GM12874 (cell line): ENCODE measurements at regions not wholly inside any gene's neighbourhood (a gene's known extent, or its start where the extent isn't known, plus 50 kb on each side); places are given as distances from the start of the nearest gene placed in this dataset.

Source experiments
- TF ChIP-seq, protein P1 (sequence below): IDR thresholded peaks from 2 replicates; pipeline ENCODE4 v1.5.1; 2011; ENCODE audit warnings: low read depth, mild to moderate bottlenecking, control low read depth, low read length, moderate library complexity; ENCODE audit not compliant: insufficient read depth

GRCh38 chr11:29844031-29844430 lies 172.8 kb downstream of the KCNA4 start:
- TF ChIP-seq, protein P1, sequence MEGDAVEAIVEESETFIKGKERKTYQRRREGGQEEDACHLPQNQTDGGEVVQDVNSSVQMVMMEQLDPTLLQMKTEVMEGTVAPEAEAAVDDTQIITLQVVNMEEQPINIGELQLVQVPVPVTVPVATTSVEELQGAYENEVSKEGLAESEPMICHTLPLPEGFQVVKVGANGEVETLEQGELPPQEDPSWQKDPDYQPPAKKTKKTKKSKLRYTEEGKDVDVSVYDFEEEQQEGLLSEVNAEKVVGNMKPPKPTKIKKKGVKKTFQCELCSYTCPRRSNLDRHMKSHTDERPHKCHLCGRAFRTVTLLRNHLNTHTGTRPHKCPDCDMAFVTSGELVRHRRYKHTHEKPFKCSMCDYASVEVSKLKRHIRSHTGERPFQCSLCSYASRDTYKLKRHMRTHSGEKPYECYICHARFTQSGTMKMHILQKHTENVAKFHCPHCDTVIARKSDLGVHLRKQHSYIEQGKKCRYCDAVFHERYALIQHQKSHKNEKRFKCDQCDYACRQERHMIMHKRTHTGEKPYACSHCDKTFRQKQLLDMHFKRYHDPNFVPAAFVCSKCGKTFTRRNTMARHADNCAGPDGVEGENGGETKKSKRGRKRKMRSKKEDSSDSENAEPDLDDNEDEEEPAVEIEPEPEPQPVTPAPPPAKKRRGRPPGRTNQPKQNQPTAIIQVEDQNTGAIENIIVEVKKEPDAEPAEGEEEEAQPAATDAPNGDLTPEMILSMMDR: no peak

DNA sequence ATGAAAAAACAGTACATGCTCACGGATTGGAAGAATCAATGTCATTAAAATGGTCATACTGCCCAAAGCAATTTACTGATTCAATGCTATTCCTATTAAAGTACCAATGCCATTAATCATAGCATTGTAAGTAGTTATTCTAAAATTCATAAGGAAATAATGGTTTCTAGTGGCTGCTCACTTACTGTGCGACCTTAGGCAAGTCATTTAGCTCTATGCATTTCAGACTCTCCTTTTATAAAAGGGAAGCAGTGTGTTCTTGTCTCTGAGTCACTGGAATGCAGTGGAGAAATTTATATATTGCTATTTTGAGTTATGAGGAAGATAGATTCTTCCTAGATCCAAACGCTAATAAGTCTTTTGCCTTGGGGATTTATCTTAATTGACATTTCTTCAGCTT lies 174.8 kb downstream of the KCNA4 start:
- TF ChIP-seq, protein P1: no peak

DNA sequence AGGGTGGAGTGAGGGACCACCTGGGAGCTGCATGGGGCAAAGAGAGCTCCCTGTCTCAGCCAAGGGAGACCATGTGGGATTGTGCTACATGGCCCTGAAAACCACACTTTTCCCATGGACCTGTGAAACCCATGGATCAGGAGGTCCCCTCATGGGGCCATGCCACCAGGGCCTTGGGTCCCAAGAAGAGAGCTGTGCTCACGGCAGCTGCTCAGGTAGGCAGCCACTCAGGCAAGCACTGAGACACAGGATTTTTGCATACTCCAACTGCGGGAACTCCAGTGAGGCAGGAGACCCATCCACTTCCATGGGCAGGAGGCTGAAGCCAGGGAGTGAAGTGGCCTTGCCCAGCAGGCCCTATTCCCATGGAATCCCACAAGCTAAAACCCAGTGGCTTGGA lies 190.0 kb downstream of the KCNA4 start:
- TF ChIP-seq, protein P1: no peak

DNA sequence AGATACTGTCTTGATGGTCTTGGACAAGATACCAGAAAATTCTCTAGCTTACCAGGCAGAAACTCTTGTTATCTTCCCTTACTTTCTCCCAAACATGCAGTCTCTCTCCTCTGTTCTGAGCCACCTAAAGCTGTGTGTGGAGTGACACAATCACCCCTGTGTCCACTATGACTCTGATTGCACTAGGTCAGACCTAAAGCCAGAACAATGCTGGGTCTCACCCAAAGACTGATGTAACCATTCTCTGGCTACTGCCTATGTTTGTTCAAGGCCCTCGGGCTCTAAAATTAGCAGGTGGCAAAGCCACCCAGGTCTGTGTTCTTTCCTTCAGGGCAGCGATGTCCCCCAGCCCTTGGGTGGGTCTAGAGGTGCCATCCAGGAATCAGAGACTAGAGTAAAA lies 200.5 kb downstream of the KCNA4 start:
- TF ChIP-seq, protein P1: no peak

DNA sequence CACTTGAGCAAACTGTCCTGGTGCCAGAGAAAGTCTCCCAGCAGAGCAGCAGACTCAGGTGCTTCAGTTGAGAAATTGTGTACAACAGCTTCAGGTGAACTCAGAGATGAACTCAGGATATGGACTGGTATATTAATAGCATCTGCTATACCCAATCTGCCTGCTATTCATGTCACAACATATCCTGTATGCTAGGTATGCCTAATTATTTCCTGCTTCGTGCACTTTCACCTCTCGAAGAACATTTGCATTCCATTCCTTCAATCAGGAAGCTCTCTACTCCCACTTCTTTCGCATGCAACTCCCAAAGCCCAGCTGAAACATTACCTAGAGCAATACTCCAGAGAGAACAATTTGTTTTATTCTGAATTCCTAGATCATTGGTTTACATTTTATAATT lies 207.7 kb downstream of the KCNA4 start:
- TF ChIP-seq, protein P1: no peak

GRCh38 chr11:29802522-29802921 lies 214.3 kb downstream of the KCNA4 start:
- TF ChIP-seq, protein P1: no peak

GRCh38 chr11:29801561-29801960 lies 215.3 kb downstream of the KCNA4 start:
- TF ChIP-seq, protein P1: no peak

- TF ChIP-seq, protein P1: no peak
These were observed 230.7 kb downstream of the KCNA4 start for GRCh38 chr11:29786092-29786491.
